ENCODE measurements at regions not wholly inside any gene's neighbourhood (a gene's known extent, or its start where the extent isn't known, plus 50 kb on each side); places are given as distances from the start of the nearest gene placed in this dataset.
"Not testable (repeated sequence)": the region's sequence is repeated elsewhere in the genome, so short reads cannot be mapped to it uniquely, and the experiment has no call there.

DNA sequence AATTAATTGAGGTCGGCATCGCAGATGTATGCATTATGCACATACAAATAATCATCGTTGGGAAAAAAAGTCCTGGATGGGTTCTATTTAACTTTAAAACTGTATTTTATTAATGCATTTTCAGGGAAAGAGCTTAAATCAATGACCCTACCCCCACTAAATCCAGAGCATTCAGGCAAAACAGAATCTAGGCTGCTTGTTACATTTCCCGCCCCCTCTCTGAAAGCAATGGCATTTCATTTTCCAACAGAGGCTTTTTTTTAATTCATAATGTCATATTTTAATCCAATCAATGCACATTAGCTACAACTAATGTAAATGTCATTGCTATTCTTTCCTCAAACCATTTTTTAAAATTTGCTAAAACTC is 117.4 kb upstream of the GRIA1 start:
- Histone ChIP-seq H3K9me3 (no peaks in the 10 kb centered on the region), H3K4me1 (no peaks in the 10 kb centered on the region), H3K27ac (no peak overlapping the region), H3K27me3 (no peaks in the 10 kb centered on the region), H3K36me3 (no peaks in the 10 kb centered on the region), H3K4me3 (no peak overlapping the region)
- DNase-seq (no peak), ATAC-seq (no peak)
- WGBS, 2 donors = 87 to 88% methylated on average over 4 of the region's 4 CpGs
- intact Hi-C loops (cut with DNase I) = no loop called here
- TF ChIP-seq, protein P1, sequence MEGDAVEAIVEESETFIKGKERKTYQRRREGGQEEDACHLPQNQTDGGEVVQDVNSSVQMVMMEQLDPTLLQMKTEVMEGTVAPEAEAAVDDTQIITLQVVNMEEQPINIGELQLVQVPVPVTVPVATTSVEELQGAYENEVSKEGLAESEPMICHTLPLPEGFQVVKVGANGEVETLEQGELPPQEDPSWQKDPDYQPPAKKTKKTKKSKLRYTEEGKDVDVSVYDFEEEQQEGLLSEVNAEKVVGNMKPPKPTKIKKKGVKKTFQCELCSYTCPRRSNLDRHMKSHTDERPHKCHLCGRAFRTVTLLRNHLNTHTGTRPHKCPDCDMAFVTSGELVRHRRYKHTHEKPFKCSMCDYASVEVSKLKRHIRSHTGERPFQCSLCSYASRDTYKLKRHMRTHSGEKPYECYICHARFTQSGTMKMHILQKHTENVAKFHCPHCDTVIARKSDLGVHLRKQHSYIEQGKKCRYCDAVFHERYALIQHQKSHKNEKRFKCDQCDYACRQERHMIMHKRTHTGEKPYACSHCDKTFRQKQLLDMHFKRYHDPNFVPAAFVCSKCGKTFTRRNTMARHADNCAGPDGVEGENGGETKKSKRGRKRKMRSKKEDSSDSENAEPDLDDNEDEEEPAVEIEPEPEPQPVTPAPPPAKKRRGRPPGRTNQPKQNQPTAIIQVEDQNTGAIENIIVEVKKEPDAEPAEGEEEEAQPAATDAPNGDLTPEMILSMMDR (IDR thresholded peaks at IDR 0.05) = no peak

DNA sequence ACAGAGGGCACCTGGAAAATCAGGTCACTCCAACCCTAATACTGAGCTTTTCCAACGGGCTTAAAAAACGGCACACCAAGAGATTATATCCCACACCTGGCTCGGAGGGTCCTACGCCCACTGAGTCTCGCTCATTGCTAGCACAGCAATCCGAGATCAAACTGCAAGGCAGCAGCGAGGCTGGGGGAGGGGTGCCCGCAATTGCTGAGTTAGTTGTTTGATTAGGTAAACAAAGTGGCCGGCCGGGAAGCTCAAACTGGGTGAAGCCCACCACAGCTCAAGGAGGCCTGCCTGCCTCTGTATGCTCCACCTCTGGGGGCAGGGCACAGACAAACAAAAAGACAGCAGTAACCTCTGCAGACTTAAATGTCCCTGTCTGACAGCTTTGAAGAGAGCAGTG is 108.8 kb upstream of the GRIA1 start:
- H3K4me1 ChIP-seq; H3K27me3 ChIP-seq; H3K4me3 ChIP-seq; DNase-seq; intact Hi-C loops (cut with DNase I); H3K27ac ChIP-seq; H3K36me3 ChIP-seq; ATAC-seq: not testable (repeated sequence)
- WGBS, 2 donors = 87 to 91% methylated on average over 10 of the region's 10 CpGs
- H3K9me3 ChIP-seq = peaks cover 0 to 24% (median 0%) of the 10 kb centered on the region in 11 donors

DNA sequence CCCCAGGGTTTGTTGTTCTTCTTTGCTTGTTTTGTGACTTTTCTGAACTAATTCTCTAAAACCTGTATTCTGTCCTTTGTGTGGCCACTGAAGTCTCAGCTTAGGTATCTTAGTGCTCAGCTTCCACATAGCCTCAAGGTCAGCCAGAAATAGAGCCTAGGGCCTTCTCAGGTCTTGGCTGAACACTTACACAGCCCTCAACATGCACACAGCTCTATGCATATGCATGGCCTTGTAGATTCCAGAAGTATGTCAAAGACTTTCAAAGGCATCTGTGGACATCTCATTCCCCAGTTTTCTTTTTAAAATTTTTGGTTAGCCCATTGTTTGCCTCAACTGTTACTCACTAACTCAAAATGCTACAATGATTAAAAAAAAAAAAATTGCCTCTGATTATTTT is 99.9 kb upstream of the GRIA1 start:
- DNase-seq (no peak), ATAC-seq (no peak)
- H3K9me3 ChIP-seq = peaks cover 0 to 6% (median 0%) of the 10 kb centered on the region in 11 donors
- H3K36me3 ChIP-seq = no peaks in the 10 kb centered on the region
- TF ChIP-seq, protein P1 (IDR thresholded peaks at IDR 0.05) = no peak
- intact Hi-C loops (cut with DNase I) = no loop called here
- H3K27me3 ChIP-seq = no peaks in the 10 kb centered on the region
- H3K4me3 ChIP-seq = no peak overlapping the region
- no peak overlapping the region for H3K27ac ChIP-seq
- H3K4me1 ChIP-seq = no peaks in the 10 kb centered on the region

DNA sequence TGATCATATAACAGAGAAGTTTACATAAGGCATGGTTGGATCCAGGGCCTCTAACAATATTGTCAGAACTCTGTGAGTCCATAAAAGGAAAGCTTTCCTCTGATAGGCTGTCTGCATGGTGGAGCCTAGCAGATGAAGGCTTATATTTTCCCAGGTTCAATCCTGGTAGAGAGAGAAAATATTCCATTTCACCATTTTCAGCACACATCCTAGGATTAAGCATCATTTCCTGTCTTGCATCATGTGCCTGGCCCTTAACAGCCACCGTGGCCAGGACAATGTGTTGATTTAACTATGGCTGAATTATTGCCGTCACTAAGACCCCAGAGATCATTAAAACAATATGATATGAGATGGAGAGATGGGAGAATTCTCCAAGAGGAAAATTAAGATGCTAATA is 90.9 kb upstream of the GRIA1 start:
- Histone ChIP-seq H3K27ac (no peak overlapping the region), H3K4me3 (no peak overlapping the region), H3K9me3 (no peaks in the 10 kb centered on the region), H3K4me1 (no peaks in the 10 kb centered on the region), H3K27me3 (no peaks in the 10 kb centered on the region), H3K36me3 (no peaks in the 10 kb centered on the region)
- intact Hi-C loops (cut with DNase I) = no loop called here
- TF ChIP-seq, protein P1 (IDR thresholded peaks at IDR 0.05) = no peak
- no peak for ATAC-seq
- no peak for DNase-seq
- 46 to 51% methylated on average over 2 of the region's 2 CpGs for WGBS, 2 donors

DNA sequence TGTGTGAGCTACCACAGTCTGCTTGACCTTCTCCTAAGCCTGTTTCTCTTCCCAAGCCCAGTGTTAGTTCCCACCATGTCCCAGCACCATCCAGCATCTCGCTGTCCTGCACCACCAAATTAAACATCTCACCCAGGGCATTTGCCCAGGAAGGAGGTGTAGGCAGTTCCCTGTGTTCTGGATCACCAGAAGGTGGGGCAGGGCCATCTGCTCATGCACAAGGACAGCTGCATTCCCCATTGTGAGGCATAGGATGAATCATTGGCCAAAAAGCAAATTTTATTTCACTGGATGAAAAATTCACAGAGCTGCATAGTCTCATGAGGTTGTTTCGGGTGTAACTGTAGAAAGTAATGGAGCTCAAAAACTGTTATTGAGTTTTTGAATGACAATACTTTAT is 89.5 kb upstream of the GRIA1 start:
- ATAC-seq (no peak), DNase-seq (no peak)
- Histone ChIP-seq H3K27ac (no peak overlapping the region), H3K9me3 (no peaks in the 10 kb centered on the region), H3K27me3 (no peaks in the 10 kb centered on the region), H3K36me3 (no peaks in the 10 kb centered on the region), H3K4me1 (no peaks in the 10 kb centered on the region), H3K4me3 (no peak overlapping the region)
- intact Hi-C loops (cut with DNase I) = no loop called here
- 74 to 76% methylated on average over 2 of the region's 2 CpGs for WGBS, 2 donors
- TF ChIP-seq, protein P1 (IDR thresholded peaks at IDR 0.05) = no peak

Data from heart right ventricle (tissue), 16 donors.